CD14-positive monocyte (primary cell): ENCODE measurements at regions not wholly inside any gene's neighbourhood (a gene's known extent, or its start where the extent isn't known, plus 50 kb on each side); places are given as distances from the start of the nearest gene placed in this dataset.

ENCODE experiments used
- DNase-seq, 3 donors: peaks; one replicate each; pipeline ENCODE4 v3.0.0-alpha.2; 2011 to 2022
- H2AFZ ChIP-seq: 2 replicates; pipeline ENCODE4 v1.6.0; 2012; ENCODE audit warnings: mild to moderate bottlenecking, low read depth, low read length, inconsistent platforms; ENCODE audit not compliant: insufficient read depth, poor library complexity, severe bottlenecking
- H3K27ac ChIP-seq, 2 donors: 1 replicate in 1 of 2; 2 replicates in 1 of 2; pipeline ENCODE4 v1.5.1; 2012 to 2013; ENCODE audit warnings: low read length in 2 of 2, control low read depth in 1 of 2, inconsistent platforms in 1 of 2, low read depth in 1 of 2, mild to moderate bottlenecking in 1 of 2
- H3K27me3 ChIP-seq, 2 donors: one replicate each; pipeline versions ENCODE4 v1.6.0 to v1.6.1; 2011 to 2013; ENCODE audit warnings: low read length in 2 of 2; ENCODE audit not compliant: control insufficient read depth in 2 of 2, insufficient read depth in 2 of 2
- H3K36me3 ChIP-seq, 2 donors: replicated peaks in 1 of 2; 1 replicate in 1 of 2; 2 replicates in 1 of 2; pipeline versions ENCODE4 v1.5.1 to v1.6.1; 2012 to 2013; ENCODE audit warnings: low read length in 2 of 2, control low read depth in 1 of 2, inconsistent platforms in 1 of 2, mild to moderate bottlenecking in 1 of 2; ENCODE audit not compliant: insufficient read depth in 2 of 2, control insufficient read depth in 1 of 2
- H3K4me1 ChIP-seq, 2 donors: 1 replicate in 1 of 2; 2 replicates in 1 of 2; pipeline versions ENCODE4 v1.5.1 to v1.6.1; 2012 to 2013; ENCODE audit warnings: low read length in 2 of 2, control low read depth in 1 of 2, inconsistent platforms in 1 of 2, mild to moderate bottlenecking in 1 of 2, moderate library complexity in 1 of 2; ENCODE audit not compliant: insufficient read depth in 2 of 2, control insufficient read depth in 1 of 2
- H3K4me2 ChIP-seq: replicated peaks from 2 replicates; pipeline ENCODE3; 2012; ENCODE audit warnings: low read length, moderate library complexity, mild to moderate bottlenecking; ENCODE audit not compliant: poor library complexity, severe bottlenecking; ENCODE audit errors: extremely low read depth
- H3K4me3 ChIP-seq, 3 experiments: fragments of 200-600 bp in 1 of 3; sonication (generic) in 1 of 3; replicated peaks in 1 of 3; 1 replicate in 2 of 3; 2 replicates in 1 of 3; pipeline ENCODE4 v1.5.1; 2011 to 2013; ENCODE audit warnings: low read length in 3 of 3, mild to moderate bottlenecking in 3 of 3, control low read depth in 2 of 3, low read depth in 2 of 3, inconsistent platforms in 1 of 3, moderate library complexity in 1 of 3
- H3K79me2 ChIP-seq: 2 replicates; pipeline ENCODE4 v1.6.0; 2012; ENCODE audit warnings: mild to moderate bottlenecking, control low read depth, inconsistent platforms, low read length, moderate library complexity; ENCODE audit not compliant: insufficient read depth
- H3K9ac ChIP-seq: 2 replicates; pipeline ENCODE4 v1.6.0; 2017; ENCODE audit warnings: low read length, mild to moderate bottlenecking; ENCODE audit not compliant: insufficient read depth, poor library complexity, severe bottlenecking
- H3K9me3 ChIP-seq, 2 donors: replicated peaks in 1 of 2; 1 replicate in 1 of 2; 2 replicates in 1 of 2; pipeline versions ENCODE4 v1.5.1 to v1.6.1; 2012 to 2013; ENCODE audit warnings: low read length in 2 of 2, control low read depth in 1 of 2; ENCODE audit not compliant: control insufficient read depth in 1 of 2, insufficient read depth in 1 of 2
- H4K20me1 ChIP-seq: 2 replicates; pipeline ENCODE4 v1.6.0; 2012; ENCODE audit warnings: mild to moderate bottlenecking, low read length, control low read depth, moderate library complexity; ENCODE audit not compliant: insufficient read depth
- H3K27ac Mint-ChIP-seq, 7 donors: one replicate each; pipeline ENCODE4 v1.8.0; 2020; ENCODE audit warnings: mild to moderate bottlenecking in 7 of 7, mixed read lengths in 7 of 7, moderate library complexity in 6 of 7, inconsistent platforms in 2 of 7
- H3K27me3 Mint-ChIP-seq, 3 donors: one replicate each; pipeline ENCODE4 v1.8.0; 2021 to 2022; ENCODE audit warnings: low read depth in 3 of 3, mild to moderate bottlenecking in 3 of 3, mixed read lengths in 3 of 3, moderate library complexity in 3 of 3, inconsistent platforms in 1 of 3
- H3K36me3 Mint-ChIP-seq, 2 donors: one replicate each; pipeline ENCODE4 v1.8.0; 2020; ENCODE audit warnings: mixed read lengths in 2 of 2, inconsistent platforms in 1 of 2, mild to moderate bottlenecking in 1 of 2
- H3K4me1 Mint-ChIP-seq: one replicate; pipeline ENCODE4 v1.8.0; 2020; ENCODE audit warnings: mild to moderate bottlenecking, mixed read lengths
- H3K4me3 Mint-ChIP-seq, 2 donors: one replicate each; pipeline ENCODE4 v1.8.0; 2020; ENCODE audit warnings: mild to moderate bottlenecking in 2 of 2, mixed read lengths in 2 of 2, moderate library complexity in 1 of 2
- H3K9me3 Mint-ChIP-seq, 7 donors: one replicate each; pipeline ENCODE4 v1.8.0; 2020 to 2022; ENCODE audit warnings: mixed read lengths in 7 of 7, mild to moderate bottlenecking in 6 of 7, moderate library complexity in 6 of 7, inconsistent platforms in 2 of 7
- CTCF ChIP-seq: fragments of 200-600 bp; IDR thresholded peaks from one replicate; pipeline ENCODE4 v1.8.0; 2022; ENCODE audit warnings: antibody characterized with exemption, mild to moderate bottlenecking
- WGBS: methylation state at CpG from one replicate; pipeline ENCODE4 v1.1.5; 2013; ENCODE audit warnings: missing lambda C conversion rate; ENCODE audit not compliant: insufficient coverage; 5-methylcytosine and 5-hydroxymethylcytosine counted together
- intact Hi-C, 2 donors: fragments of 100-400 bp; cut with micrococcal nuclease; formaldehyde crosslinking; loops; one replicate each; pipeline versions ENCODE4 v1.15.0 to v1.15.1; 2023

- H4K20me1 ChIP-seq, result no peaks in the 10 kb centered on the region
- Mint-ChIP-seq H3K4me3 (no peak overlapping the region), H3K36me3 (no peaks in the 10 kb centered on the region), H3K27me3 (peaks cover 0 to 3% (median 2%) of the 10 kb centered on the region in 3 donors), H3K9me3 (peaks cover 7 to 16% (median 10%) of the 10 kb centered on the region in 7 donors), H3K27ac (no peak overlapping the region), H3K4me1 (no peaks in the 10 kb centered on the region)
- no peaks in the 10 kb centered on the region for H3K9me3 ChIP-seq
- H3K4me1 ChIP-seq, result no peaks in the 10 kb centered on the region
- H3K79me2 ChIP-seq, result no peaks in the 10 kb centered on the region
- DNase-seq, result no peak
- no peak overlapping the region for H3K4me2 ChIP-seq
- no peak overlapping the region for H2AFZ ChIP-seq
- no peak for TF ChIP-seq CTCF
- intact Hi-C loops, result no loop called here
- H3K9ac ChIP-seq, result no peak overlapping the region
- no peaks in the 10 kb centered on the region for H3K36me3 ChIP-seq
- H3K27ac ChIP-seq, result no peak overlapping the region
- no peaks in the 10 kb centered on the region for H3K27me3 ChIP-seq
- H3K4me3 ChIP-seq, result no peak overlapping the region
- WGBS, result 85% methylated on average over 5 of the region's 5 CpGs
These were observed 174.8 kb upstream of the MKI67 start for GRCh38 chr10:128301051-128301450.

GRCh38 chr10:128302808-128303207 is 176.6 kb upstream of the MKI67 start:
- Histone ChIP-seq H3K9ac (no peak overlapping the region), H3K27me3 (no peaks in the 10 kb centered on the region), H3K79me2 (no peaks in the 10 kb centered on the region), H3K4me2 (no peak overlapping the region), H4K20me1 (no peaks in the 10 kb centered on the region), H2AFZ (no peak overlapping the region), H3K27ac (no peak overlapping the region), H3K4me1 (no peaks in the 10 kb centered on the region), H3K36me3 (no peaks in the 10 kb centered on the region), H3K4me3 (no peak overlapping the region), H3K9me3 (no peaks in the 10 kb centered on the region)
- Mint-ChIP-seq H3K36me3 (no peaks in the 10 kb centered on the region), H3K4me3 (no peak overlapping the region), H3K27ac (no peak overlapping the region), H3K27me3 (peaks cover 0 to 2% (median 1%) of the 10 kb centered on the region in 3 donors), H3K9me3 (peaks cover 7 to 16% (median 10%) of the 10 kb centered on the region in 7 donors), H3K4me1 (no peaks in the 10 kb centered on the region)
- no peak for TF ChIP-seq CTCF
- intact Hi-C loops, result no loop called here
- no peak for DNase-seq
- 76% methylated on average over 2 of the region's 3 CpGs for WGBS
